Thoracic aorta (tissue), 2 donors: ENCODE measurements at regions not wholly inside any gene's neighbourhood (a gene's known extent, or its start where the extent isn't known, plus 50 kb on each side); places are given as distances from the start of the nearest gene placed in this dataset.

Experiments used
- ATAC-seq: fragments of 150-250 bp; one replicate; pipeline ENCODE4 v1.8.0; 2017; ENCODE audit warnings: low read depth; ENCODE audit not compliant: insufficient number of reproducible peaks, low FRiP score
- DNase-seq: peaks from one replicate; pipeline ENCODE4 v3.0.0-alpha.2; 2020; ENCODE audit warnings: low spot score
- H3K27ac ChIP-seq, 2 donors: fragments of 200-600 bp; sonication (generic); 1 replicate in 1 of 2; 2 replicates in 1 of 2; pipeline ENCODE4 v1.5.1; 2016; ENCODE audit warnings: mild to moderate bottlenecking in 2 of 2, moderate library complexity in 2 of 2
- H3K27me3 ChIP-seq: fragments of 200-600 bp; sonication (generic); replicated peaks from 2 replicates; pipeline ENCODE4 v1.6.0; 2016; ENCODE audit warnings: mild to moderate bottlenecking; ENCODE audit not compliant: insufficient read depth
- H3K36me3 ChIP-seq: fragments of 200-600 bp; sonication (generic); one replicate; pipeline ENCODE4 v1.5.1; 2016
- H3K4me1 ChIP-seq, 2 donors: fragments of 200-600 bp; sonication (generic); 1 replicate in 1 of 2; 2 replicates in 1 of 2; pipeline versions ENCODE4 v1.5.1 to v1.6.0; 2016; ENCODE audit warnings: low read depth in 2 of 2, mild to moderate bottlenecking in 1 of 2; ENCODE audit not compliant: control insufficient read depth in 1 of 2
- H3K4me3 ChIP-seq: fragments of 200-600 bp; sonication (generic); 2 replicates; pipeline ENCODE4 v1.5.1; 2016; ENCODE audit warnings: mild to moderate bottlenecking
- H3K9me3 ChIP-seq: fragments of 200-600 bp; sonication (generic); 2 replicates; pipeline ENCODE4 v1.5.1; 2016
- TF ChIP-seq, protein P1 (sequence below): fragments of 200-600 bp; sonication (generic); IDR thresholded peaks from one replicate; pipeline ENCODE4 v1.5.1; 2019; ENCODE audit warnings: antibody characterized with exemption

DNA sequence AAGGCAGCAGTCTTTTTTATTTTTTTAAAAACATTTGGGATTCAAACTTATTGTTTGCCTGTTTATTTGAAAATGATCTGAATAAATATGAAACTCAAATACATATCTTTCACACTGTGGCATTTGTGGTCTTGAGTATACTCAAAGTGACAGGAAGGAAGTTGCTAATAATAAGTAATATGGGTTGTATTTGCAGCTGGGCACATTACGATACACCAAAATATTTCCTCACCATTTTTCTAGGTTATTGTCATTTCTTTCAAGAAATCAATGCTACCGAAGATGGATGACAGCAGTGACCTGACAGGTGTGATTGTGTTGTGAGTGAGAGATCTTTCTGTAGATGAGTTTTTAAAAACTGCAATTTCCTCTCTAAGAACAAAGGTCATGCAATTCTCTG is 665.7 kb downstream of the CDH8 start:
- Histone ChIP-seq H3K4me3 (no peak overlapping the region), H3K27ac (no peak overlapping the region), H3K36me3 (no peaks in the 10 kb centered on the region), H3K9me3 (no peaks in the 10 kb centered on the region), H3K27me3 (no peaks in the 10 kb centered on the region), H3K4me1 (no peaks in the 10 kb centered on the region)
- TF ChIP-seq, protein P1, sequence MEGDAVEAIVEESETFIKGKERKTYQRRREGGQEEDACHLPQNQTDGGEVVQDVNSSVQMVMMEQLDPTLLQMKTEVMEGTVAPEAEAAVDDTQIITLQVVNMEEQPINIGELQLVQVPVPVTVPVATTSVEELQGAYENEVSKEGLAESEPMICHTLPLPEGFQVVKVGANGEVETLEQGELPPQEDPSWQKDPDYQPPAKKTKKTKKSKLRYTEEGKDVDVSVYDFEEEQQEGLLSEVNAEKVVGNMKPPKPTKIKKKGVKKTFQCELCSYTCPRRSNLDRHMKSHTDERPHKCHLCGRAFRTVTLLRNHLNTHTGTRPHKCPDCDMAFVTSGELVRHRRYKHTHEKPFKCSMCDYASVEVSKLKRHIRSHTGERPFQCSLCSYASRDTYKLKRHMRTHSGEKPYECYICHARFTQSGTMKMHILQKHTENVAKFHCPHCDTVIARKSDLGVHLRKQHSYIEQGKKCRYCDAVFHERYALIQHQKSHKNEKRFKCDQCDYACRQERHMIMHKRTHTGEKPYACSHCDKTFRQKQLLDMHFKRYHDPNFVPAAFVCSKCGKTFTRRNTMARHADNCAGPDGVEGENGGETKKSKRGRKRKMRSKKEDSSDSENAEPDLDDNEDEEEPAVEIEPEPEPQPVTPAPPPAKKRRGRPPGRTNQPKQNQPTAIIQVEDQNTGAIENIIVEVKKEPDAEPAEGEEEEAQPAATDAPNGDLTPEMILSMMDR = no peak
- DNase-seq (no peak), ATAC-seq (no peak)

DNA sequence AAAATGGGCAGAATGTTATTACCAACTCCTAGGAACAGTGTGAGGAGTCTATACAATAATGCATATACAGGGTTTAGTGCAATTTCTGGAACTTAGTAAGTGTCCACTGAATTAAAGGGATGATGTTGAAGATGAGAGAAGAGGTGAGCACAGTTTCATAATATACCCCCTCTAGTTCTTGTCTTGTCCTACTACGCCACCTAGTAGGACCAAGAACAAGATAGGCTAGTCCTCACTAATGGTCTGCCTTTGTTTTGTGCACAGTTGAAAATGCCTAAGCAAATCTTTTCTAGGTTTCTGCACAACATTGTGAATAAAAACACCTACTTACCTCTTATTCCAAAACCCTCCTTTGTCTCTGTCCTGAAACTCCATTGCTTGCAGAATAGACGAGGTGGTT is 670.2 kb downstream of the CDH8 start:
- H3K27ac ChIP-seq = no peak overlapping the region
- no peaks in the 10 kb centered on the region for H3K9me3 ChIP-seq
- no peaks in the 10 kb centered on the region for H3K27me3 ChIP-seq
- DNase-seq = no peak
- H3K4me3 ChIP-seq = no peak overlapping the region
- no peak for ATAC-seq
- H3K36me3 ChIP-seq = no peaks in the 10 kb centered on the region
- TF ChIP-seq, protein P1 = no peak
- H3K4me1 ChIP-seq = no peaks in the 10 kb centered on the region

DNA sequence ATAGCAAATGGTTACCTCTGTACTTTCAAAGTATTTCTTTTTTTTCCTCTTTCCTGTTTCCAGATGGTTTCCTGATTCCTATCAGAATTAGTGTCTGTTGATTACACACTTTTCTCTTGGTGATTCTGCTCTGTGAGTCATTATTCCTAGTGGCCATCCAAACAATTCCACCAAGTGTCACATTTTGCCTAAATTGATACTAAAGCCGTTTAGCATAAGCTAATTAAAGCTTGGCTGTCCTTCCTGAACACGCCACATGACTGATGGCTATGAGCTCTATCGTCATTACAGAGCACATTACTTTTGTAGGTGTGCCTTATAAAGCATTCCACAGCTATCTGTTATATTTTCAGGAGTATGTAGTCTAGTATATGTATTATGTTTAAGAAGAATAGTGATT is 671.2 kb downstream of the CDH8 start:
- H3K27me3 ChIP-seq = no peaks in the 10 kb centered on the region
- DNase-seq (no peak), ATAC-seq (no peak)
- TF ChIP-seq, protein P1 = no peak
- no peak overlapping the region for H3K4me3 ChIP-seq
- H3K27ac ChIP-seq = no peak overlapping the region
- H3K36me3 ChIP-seq = no peaks in the 10 kb centered on the region
- no peaks in the 10 kb centered on the region for H3K9me3 ChIP-seq
- no peaks in the 10 kb centered on the region for H3K4me1 ChIP-seq

DNA sequence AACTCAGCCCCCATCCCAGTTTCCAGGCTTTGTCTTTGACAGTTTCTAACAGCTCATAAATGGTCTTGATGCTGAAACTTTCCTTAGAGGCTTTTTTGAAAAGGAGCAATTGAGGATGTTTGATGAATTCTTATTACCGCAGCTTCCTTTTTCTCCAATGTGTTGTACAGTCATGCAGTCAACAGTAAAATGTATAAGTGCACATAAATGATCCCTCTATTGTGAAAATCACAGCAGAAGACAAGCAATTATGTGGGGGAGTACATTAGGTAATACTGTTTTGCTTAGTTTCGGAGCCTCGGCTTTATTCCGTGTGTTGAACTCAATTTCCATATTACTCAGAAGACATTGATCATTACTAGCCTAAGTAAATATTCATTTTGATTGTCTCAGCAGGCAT is 673.7 kb downstream of the CDH8 start:
- H3K27me3 ChIP-seq = no peaks in the 10 kb centered on the region
- ATAC-seq (no peak), DNase-seq (no peak)
- TF ChIP-seq, protein P1 = no peak
- no peak overlapping the region for H3K4me3 ChIP-seq
- no peak overlapping the region for H3K27ac ChIP-seq
- H3K36me3 ChIP-seq = no peaks in the 10 kb centered on the region
- H3K9me3 ChIP-seq = no peaks in the 10 kb centered on the region
- H3K4me1 ChIP-seq = no peaks in the 10 kb centered on the region

DNA sequence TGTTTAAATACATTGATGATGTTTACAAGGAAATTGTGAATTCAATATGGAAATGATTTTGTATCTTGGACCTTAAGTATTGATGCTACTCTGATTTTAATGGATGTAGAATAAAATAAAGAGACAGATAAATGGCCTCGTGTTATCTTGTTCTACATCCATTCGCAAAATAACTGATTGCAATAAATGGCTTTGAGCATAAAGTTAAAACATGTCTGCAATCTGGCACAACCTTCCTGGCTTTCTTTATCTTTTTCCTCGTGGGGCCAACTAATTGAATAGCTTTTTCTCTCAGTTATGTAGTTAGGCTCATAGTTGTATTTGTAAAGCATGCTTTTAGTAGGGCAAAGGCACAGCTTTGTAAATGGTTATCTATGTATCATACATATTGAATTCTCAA is 691.4 kb downstream of the CDH8 start:
- TF ChIP-seq, protein P1 = no peak
- no peak overlapping the region for H3K4me3 ChIP-seq
- no peak for ATAC-seq

More for the DNA sequence above, 691.4 kb downstream of the CDH8 start:
- no peak overlapping the region for H3K27ac ChIP-seq
- no peaks in the 10 kb centered on the region for H3K9me3 ChIP-seq
- H3K27me3 ChIP-seq = no peaks in the 10 kb centered on the region
- H3K36me3 ChIP-seq = no peaks in the 10 kb centered on the region
- H3K4me1 ChIP-seq = no peaks in the 10 kb centered on the region
- no peak for DNase-seq
